HG03097 (cell line): ENCODE measurements at regions not wholly inside any gene's neighbourhood (a gene's known extent, or its start where the extent isn't known, plus 50 kb on each side); places are given as distances from the start of the nearest gene placed in this dataset.
"Not testable (repeated sequence)": the region's sequence is repeated elsewhere in the genome, so short reads cannot be mapped to it uniquely, and the experiment has no call there.

Experiments
- ATAC-seq: cut with Tn5 transposase; IDR thresholded peaks from one replicate; pipeline ENCODE4 v1.9.1; 2021; ENCODE audit not compliant: unreplicated experiment, low FRiP score

DNA sequence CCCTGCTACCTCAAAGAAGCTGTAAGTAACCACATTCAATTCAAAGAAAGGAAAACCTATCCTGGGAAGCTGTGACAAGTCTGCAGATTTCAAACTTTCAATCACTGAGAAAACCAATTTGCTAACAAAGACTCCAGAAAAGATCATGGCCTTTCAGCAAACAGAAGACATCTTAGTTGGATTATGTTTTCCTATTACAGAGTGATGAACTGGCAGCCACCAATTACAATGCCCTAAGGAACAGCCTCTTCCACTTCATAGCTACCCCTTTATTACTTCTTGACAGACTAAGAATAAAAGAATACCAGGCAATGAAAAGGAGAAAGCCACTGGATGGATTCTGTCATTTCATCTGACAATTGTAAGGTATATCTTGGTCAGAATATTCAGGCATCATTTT is 128.2 kb upstream of the RASEF start:
- ATAC-seq: no peak

DNA sequence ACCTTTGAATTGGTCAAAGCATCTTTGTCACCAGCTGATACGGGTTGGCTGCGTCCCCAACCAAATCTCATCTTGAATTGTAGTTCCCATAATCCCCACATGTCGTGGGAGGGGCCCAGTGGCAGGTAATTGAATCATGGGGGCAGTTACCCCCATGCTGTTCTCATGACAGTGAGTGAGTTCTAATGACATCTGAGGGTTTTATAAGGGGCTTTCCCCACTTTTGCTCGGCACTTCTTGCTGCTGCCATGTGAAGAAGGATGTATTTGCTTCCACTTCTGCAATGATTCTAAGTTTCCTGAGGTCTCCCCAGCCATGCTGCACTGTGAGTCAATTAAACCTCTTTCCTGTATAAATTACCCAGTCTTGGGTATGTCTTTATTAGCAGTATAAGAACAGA is 126.1 kb upstream of the RASEF start:
- ATAC-seq: not testable (repeated sequence)

DNA sequence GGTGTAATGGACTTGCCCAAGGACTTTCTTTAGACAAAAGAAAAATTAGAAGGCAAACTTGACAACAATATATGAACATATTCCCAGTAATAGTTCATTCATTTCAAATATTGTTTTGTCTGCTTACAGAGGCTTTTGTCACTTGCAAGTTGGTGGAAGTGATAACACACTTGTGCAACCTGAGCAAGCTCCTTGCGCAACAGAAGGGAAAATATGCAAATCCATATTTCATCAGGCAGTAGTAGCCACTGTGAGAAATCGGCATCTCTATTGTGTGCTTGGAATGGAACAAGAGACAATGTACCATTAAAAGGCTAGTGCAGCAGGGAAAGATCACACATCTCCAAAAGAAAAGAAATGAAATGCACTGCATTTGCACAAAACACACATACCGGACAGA is 125.3 kb upstream of the RASEF start:
- no peak for ATAC-seq

DNA sequence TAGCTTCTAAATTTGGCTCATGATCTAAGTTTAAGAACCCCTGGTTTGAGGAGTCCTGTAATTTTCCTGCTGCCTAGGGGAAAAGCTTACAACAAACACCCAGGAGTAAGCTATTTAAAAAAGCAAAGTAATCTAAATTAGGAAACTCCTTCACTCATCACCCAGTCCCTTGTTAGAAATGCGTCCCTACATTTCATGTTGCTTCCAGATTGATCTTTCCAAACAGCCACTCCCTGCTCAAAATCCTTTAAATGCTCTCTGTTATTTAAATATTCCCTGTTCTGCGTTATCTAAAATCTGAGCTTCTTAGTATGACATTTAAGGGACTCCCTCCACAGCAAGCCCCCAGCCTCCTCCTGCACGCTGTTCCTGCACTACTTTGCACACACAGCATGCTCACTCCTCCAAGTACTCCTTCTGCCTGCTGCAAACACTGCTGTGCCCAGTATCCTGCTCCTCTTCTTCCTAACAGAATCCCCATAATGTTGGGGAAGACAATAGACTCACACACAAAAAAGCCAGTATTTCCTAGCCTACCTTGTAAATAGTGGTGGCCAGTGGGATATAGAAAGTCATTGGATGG is 123.3 kb upstream of the RASEF start:
- no peak for ATAC-seq

DNA sequence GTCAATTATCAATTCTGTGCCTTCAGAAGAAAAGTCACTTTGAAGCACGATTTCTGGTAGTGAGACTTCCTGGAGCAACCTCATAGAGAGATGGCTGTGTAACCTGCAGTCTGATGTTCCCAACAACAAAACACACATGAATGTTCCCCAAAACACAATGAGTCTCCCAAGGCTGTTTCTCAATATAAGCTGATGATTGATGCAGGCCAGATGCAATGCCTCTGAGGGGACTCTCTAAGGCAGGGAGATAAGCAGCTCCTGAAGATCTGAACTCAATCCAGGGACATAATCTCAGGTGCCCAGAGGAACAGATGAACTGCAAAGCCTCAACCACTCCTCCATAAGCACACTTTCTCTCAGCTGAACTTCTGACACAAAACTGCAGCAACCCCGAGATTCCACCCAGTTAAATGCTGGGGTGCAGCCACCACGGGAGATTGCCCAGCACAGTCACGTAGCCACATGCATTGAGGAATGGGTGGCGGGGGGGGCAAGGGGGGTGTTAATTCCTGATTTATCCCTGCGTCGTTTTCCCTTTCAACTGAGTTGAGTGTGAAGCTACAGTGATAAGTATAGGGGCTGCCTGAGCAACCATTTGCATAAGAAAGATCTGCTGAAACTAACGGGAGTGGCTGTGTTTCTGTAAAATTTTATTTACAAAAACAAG is 122.7 kb upstream of the RASEF start:
- no peak for ATAC-seq

DNA sequence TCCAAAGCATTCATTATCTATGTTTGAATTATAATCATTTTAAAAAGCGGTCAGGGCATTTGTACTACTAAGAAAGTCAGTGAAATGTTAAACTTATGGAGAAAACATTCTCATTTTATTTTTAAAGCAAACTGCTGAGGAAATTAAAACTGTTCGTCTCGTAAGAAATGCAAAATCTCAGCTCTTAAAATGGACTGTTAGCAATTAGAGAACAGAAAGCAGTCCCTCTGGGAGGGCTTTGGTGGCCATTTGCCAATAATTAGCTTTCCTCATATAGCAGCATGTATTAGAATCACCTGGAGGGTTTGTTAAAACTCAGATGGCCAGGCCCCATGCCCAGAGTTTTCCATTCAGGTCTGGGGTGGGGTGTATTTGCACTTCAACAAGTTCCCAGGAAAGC is 120.7 kb upstream of the RASEF start:
- ATAC-seq: no peak

DNA sequence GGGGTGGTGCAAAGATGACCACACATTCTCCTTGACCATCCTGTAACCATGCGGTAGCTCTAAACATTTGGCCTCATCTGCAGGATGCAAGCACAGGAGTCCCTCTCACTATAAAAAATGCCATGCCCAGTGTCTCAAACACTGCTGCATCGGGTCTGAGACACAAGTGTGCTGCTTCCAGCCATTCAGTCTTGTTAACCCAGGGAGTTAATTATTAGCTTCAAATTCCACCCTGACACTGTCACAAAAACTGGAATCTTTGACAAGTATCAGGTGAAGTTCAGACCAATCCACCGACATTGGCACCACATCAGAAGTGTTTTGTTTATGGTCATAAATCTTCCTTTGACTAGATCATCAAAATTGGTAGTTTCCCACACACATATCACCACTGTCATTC is 119.1 kb upstream of the RASEF start:
- no peak for ATAC-seq

DNA sequence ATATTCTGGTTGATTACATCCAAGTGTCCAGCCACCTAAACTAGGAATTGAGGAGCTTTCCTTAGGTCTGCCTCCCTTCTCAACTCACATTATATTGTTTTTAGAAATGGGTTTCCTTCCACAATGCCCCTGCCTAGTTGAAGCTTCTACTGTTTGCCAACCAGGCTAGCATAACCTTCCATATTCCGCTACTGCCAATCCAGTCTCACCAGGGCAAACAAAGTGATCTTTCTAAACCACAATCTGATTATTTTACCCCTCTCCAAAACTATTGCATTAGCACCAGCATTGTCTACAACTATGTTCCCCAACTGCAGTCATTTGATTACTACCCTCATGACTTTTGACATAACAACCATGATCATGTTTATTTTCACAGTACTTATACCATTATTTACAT is 115.8 kb upstream of the RASEF start:
- no peak for ATAC-seq

DNA sequence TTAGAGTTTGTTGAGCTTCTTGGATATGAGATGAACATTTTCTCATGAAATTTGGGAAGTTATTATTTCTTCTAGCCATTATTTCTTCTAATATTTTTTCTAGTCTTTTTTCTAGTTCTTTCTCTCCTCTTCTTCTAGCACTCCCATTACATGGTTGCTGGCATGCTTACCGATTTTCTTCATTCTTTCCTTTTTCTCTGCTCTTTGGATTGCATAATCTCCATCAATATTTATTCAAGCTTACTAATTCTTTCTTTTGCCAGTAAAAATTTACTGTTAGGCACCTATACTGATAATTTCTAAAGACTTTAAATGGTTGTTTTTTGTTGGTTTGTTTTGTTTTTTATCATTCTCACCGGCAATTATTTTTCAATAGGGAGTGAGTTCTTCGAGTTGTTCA is 114.8 kb upstream of the RASEF start:
- no peak for ATAC-seq

DNA sequence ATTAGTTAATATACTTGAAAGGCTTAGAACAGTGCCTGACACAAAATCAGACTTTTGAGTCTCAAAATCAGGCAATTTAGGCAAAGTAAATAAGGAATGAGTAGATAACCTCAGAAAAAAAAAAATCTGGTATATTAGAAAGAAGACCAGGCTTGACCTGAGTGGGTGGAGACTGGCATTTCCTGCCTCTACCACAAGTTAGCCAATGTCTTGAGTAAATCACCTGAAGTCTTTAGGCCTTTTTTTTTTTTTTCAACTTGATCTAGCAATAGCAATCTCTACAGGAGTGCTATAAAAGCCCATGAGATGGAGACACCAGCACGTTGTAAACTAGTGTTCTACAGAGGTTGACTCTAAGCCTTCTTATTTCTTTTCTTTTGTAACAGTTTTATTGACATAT is 104.2 kb upstream of the RASEF start:
- no peak for ATAC-seq

DNA sequence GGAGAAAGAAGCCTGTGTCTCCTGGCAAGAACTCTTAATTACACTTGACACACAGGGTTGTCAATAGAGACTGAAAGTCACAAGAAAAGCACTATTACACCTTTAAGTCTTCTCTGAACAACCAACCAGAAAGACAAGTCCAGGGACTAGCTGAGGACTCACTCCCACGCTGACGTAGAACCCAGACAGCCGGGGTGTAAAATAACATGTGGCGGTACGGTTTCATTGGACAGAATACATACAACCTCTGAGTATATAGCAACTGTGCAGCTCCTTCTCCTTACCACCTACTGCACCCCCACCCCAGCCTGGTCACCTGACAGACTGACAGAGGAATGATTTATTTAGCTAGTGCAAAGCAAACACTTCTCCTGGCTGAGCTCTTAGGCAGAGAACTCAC is 103.4 kb upstream of the RASEF start:
- no peak for ATAC-seq

DNA sequence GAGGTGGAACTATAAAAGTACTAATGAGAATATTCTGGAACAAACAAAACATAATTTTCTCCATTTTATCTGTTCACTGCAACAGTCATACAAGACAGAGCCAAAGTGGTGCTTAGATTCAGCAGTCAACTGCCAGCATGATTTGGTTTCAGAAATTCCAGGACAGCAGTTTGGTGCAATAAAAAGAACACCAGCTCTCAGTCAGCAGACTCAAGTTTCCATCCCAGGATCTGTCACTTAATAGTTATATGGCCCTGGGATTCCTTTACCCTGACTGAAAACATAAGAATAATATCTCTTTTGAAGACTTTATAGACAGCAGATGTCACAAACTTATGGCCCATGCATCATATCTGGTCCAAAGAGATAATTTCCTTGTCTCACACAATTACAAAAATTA is 92.8 kb upstream of the RASEF start:
- no peak for ATAC-seq

DNA sequence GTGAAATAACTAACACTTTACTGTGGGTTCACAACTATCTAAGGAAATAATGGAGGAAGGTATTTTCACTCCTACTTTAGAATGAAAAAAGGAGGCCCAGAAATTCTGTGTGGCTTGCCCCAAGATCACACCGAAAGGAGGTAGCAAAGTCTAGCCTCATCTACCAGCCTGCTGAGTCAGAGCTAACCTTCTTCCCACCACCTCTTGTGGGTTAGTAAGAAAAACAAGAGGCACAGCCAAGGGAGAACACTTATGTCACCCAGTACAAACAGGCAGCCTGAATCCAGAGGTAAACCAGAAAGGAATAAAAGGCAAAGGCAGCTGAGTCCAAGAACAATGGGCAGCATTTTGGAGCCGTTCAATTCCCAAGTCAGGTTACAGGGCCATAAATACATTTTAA is 91.9 kb upstream of the RASEF start:
- ATAC-seq: peak; percentile 37

DNA sequence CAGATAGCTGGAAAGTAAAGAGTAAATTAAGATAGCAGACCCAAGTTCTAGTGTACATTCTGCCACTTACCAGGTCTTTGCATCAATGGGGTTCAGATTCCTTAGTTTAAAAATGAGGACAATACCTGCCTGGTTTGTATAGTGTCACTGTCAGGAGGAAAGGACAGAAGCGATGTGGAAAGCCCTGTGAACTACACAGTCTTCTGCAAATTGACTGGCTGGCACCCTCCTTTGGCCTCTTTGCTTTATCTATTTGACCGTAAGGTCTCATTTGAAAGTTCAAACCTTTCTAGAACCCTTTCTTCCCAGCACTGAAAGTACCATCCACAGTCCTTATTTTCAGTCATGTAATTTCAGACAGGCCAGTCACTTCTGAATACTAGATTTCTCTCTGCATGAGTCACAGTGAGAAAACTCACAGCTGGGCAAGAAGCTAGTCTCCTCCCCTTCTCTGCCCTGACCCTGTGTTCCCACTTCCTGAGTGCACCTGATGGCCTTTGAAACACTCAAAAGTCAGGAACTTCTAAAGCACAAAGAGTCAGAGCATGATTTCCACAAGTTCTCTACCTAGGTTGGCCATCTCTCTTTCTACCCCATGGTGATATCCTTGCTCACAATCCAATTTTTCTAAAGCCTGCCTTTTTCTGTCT is 91.3 kb upstream of the RASEF start:
- peak; percentile 96 for ATAC-seq

DNA sequence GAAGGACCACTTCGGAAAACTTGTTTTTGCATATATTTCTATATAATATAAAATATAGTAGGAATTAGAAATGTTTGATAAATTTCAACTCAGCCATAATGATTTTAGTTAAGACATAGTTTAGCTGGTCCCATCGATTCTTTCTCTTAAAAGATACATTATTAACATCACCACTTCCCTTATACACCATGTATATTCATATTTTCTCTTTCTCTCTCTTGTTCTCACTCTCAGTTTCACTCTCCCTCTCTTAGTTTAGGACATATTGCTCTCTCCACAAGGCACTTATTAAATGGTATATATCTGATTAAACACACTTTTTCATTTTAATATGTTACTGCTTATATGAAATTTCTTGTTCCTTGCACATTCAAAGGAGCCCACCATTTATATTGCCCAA is 90.1 kb upstream of the RASEF start:
- ATAC-seq: no peak

DNA sequence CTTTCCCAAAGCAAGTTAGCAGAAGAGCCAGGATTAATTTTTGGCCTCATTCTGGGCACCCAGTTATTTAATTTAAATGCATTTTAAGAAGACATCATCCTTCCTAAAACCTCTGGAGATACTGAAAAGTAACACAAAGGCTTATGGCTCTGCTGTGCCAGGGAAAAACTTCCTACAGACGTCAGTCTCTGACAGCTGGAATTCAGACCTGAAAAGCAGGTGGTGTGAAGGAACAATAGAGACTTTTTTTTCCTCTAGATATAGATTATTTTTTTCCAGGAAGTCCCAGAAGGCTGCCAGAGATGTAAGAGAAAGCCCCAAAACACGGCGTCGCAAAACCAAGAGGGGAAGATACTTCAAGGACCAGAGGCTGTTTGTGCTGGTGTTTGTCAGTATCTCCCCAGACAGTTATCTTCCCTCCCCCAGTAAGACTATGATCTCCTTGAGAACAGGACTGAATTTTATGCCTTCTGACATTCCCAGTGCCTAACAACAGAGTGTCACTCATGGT is 88.7 kb upstream of the RASEF start:
- ATAC-seq: no peak

DNA sequence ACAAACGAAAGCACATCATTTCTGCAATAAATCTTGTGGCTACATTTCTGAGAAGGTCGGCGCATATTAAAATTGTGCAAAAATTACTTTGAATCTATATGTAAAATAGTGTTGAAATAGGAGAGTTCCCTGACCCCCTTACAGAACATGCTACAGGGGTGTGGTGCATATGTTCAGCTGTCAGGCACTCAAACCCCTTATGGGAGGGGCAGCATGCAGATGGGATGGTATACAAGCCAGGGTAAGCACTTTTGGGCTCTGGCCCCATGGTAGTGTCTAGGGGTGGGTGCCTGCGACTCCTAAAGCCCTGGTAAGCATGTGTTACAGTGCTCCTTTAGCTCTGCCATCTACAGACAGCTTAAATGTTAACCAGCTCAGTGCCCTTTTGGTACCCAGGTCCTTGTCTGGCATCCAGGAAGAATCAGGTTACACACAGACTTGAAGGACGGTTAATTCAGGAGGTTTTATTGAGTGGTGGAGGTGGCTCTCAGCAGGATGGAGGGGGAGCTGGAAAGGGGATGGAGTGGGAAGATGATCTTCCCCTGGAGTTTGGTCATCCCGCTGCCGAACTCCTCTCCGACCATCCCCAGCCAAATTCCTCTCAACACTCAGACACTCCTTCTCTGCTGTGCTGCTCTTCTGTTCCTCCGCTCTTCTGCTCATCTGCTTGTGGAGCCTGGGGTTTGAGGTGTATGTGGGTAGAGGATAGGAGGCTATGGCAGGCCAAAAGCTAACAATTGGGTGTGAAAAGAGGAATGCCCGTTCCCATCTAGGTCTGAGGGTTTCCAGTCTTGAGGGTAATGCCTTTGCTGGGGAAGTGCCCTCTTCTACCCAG is 84.6 kb upstream of the RASEF start:
- no peak for ATAC-seq

DNA sequence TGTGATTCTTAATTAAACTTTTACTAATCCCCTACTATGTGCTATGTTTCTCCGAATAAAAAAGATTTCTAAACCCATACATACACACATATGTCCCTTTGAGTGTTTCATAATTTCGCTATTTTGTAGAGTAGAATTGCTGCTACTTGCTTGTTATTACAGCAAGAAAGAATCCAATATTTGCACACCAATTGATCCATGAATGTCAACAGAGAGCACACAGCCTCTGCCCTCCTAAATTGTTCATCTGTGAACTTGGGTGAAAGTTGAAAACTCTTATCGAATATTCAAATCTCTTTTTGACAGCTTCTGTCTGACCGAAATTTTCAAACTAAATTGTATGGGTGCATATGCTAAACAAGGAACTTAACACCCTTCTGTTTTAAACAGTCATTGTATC is 83.4 kb upstream of the RASEF start:
- no peak for ATAC-seq

DNA sequence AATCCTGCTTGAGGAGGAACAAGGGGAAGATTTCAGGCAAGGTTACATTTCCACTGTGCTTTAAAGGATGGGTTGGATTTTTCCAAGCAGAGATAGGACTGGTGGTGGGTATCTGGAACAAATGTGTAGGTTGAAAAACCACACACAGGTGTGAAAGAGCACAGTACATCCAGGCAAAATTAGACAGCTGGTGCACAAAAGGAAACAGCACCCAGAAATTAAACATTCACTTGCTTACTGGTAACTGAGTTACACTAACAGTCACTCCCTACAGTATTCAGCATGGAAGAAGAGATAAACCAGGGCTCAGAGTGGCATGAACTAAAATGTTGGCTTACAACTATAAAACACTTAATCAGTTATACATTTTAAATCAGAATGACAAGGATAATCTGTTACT is 81.5 kb upstream of the RASEF start:
- no peak for ATAC-seq

DNA sequence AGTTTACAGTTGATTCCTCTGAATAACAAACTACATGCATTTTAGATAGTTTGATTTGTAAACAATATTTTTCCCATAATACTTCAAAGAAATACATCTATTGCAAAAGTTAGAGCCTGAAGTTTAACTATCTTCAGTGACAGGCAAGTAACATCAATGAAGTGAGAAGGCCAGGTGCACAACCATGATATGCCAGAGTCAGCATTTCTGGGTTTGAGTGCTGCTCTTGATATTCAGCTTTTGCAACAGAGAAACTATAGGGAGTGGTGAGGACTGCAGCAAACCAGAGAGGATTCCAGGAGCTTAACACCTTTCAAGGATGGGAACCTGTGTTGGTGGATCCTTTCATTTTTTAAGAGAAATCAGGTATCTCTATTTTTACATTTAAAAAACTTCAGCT is 79.4 kb upstream of the RASEF start:
- ATAC-seq: no peak

DNA sequence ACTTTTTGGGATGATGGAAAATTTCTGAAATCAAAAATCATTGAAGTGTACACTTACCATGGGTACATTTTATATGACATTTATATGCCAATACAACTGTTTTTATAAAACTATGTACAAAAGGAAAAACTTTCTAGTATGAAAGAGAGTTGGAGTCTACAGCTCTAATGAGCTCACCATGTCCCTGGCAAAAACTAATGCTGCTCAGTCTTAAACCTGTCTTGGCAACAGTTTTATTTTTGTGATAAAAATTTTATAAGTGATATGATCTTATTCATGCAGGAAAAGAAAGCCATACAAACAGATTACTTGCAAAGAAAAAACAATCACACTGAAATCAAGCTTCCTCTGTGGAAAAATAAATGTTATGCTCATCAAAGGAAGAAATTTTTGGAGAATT is 78.9 kb upstream of the RASEF start:
- ATAC-seq: no peak
